ENCODE measurements at regions not wholly inside any gene's neighbourhood (a gene's known extent, or its start where the extent isn't known, plus 50 kb on each side); places are given as distances from the start of the nearest gene placed in this dataset.

- ATAC-seq (peak; percentile 88 to 96 (median 94)), DNase-seq (peak; percentile 74 to 94 (median 87))
- Histone ChIP-seq H3K36me3 (no peaks in the 10 kb centered on the region), H3K4me1 (peaks cover 0 to 59% (median 1%) of the 10 kb centered on the region in 12 donors), H3K9me3 (no peaks in the 10 kb centered on the region), H3K27ac (peak overlapping the region in 6 of 12 donors; percentile 11 to 90 (median 32)), H3K4me3 (no peak overlapping the region), H3K27me3 (no peaks in the 10 kb centered on the region)
- WGBS, 4 donors: 33 to 52% (median 41%) methylated on average over 5 of the region's 5 CpGs
- intact Hi-C loops (cut with DNase I): no loop called here
- TF ChIP-seq POLR2A (IDR thresholded peaks at IDR 0.05): no peak
- TF ChIP-seq CTCF (IDR thresholded peaks at IDR 0.05): no peak
Observed at GRCh38 chr1:229070168-229070567, 200.7 kb upstream of the RAB4A start.

- intact Hi-C loops (cut with DNase I): no loop called here
- Histone ChIP-seq H3K36me3 (no peaks in the 10 kb centered on the region), H3K27ac (no peak overlapping the region), H3K4me3 (no peak overlapping the region), H3K9me3 (no peaks in the 10 kb centered on the region), H3K27me3 (no peaks in the 10 kb centered on the region), H3K4me1 (peaks cover 0 to 34% (median 1%) of the 10 kb centered on the region in 12 donors)
- no peak for TF ChIP-seq POLR2A (IDR thresholded peaks at IDR 0.05)
- TF ChIP-seq CTCF (IDR thresholded peaks at IDR 0.05): no peak
- WGBS, 4 donors: 89 to 92% (median 91%) methylated on average over 6 of the region's 6 CpGs
- no peak for ATAC-seq
- DNase-seq: no peak
Observed at GRCh38 chr1:229073251-229073650, 197.7 kb upstream of the RAB4A start.

- H3K27ac ChIP-seq: no peak overlapping the region
- 42 to 73% (median 56%) methylated on average over 2 of the region's 2 CpGs for WGBS, 4 donors
- H3K4me1 ChIP-seq: peaks cover 0 to 16% (median 0%) of the 10 kb centered on the region in 12 donors
- H3K9me3 ChIP-seq: no peaks in the 10 kb centered on the region
- no peak for ATAC-seq
- no peaks in the 10 kb centered on the region for H3K27me3 ChIP-seq
- no peaks in the 10 kb centered on the region for H3K36me3 ChIP-seq
- no peak overlapping the region for H3K4me3 ChIP-seq
- no peak for DNase-seq
- intact Hi-C loops (cut with DNase I): no loop called here
- TF ChIP-seq POLR2A (IDR thresholded peaks at IDR 0.05) (no peak), CTCF (IDR thresholded peaks at IDR 0.05) (no peak)
Observed at GRCh38 chr1:229075217-229075616, 195.7 kb upstream of the RAB4A start.

- H3K4me1 ChIP-seq: peaks cover 0 to 11% (median 0%) of the 10 kb centered on the region in 12 donors
- no peak overlapping the region for H3K27ac ChIP-seq
- no peaks in the 10 kb centered on the region for H3K9me3 ChIP-seq
- TF ChIP-seq CTCF (IDR thresholded peaks at IDR 0.05): no peak
- TF ChIP-seq POLR2A (IDR thresholded peaks at IDR 0.05): no peak
- intact Hi-C loops (cut with DNase I): no loop called here
- ATAC-seq: no peak
- no peak for DNase-seq
- no peaks in the 10 kb centered on the region for H3K36me3 ChIP-seq
- no peaks in the 10 kb centered on the region for H3K27me3 ChIP-seq
- WGBS, 4 donors: 79 to 87% (median 84%) methylated on average over 4 of the region's 4 CpGs
- H3K4me3 ChIP-seq: no peak overlapping the region
Observed at GRCh38 chr1:229075716-229076115, 195.2 kb upstream of the RAB4A start.
